ENCODE measurements at regions not wholly inside any gene's neighbourhood (a gene's known extent, or its start where the extent isn't known, plus 50 kb on each side); places are given as distances from the start of the nearest gene placed in this dataset.

DNA sequence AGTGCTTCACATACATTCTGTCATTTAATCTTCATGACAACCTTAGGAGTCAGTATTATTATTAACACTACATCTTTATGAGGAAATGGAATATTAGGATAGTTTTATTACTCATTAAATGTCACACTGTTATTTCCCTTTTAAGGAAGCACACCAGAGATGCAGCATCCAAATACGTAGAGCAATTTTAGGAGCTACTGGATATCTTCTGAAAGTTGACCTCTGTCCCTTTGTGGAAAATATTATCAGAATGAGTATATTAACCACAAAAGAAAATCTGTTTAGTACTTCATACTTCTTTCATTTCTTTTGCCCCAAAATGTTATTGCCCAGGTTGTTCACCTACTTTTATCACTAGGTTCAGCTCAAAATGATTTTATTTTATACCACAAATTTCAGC lies 72.9 kb upstream of the APCDD1 start:
- DNase-seq (ENCODE audit: low read depth in 2 of 2): no peak

DNA sequence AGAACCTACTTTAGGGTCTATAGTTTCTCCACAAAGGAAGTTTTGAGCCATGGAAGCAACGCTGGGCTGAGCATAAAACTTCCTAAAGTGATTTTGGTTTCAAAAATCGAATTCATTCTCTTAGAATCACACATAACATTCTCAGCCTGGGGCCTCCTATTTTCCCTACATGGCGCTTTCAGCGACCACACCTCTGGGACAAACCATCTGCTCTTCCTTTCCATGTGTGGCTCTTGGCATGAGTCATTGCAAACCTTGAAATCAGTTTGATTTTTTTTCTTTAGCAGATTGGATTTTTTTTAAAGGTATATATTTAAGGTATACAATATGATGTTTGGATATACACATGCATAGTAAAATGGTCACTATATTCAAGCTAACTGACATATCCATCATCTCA lies 72.5 kb upstream of the APCDD1 start:
- DNase-seq (ENCODE audit: low read depth in 2 of 2): no peak

DNA sequence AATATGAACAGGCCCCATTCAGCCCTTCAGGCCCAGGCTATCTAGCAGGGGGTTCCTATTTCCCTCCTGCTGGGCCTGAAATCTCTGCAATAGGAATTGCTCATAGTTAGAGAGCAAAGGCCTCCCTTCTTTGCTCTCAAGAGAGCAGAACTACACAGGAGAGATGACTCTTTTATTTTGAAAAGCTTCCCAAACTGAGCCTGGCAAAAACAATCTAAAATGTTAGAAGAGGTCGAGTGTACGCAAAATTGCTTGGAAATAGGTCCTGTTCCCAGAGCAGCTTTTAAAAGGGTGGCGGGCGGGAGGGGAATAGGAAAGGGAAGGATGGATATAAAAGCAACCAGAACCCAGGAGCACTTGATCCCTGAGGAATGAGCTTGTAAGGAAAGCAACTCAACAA lies 68.4 kb upstream of the APCDD1 start:
- DNase-seq (ENCODE audit: low read depth in 2 of 2): no peak

DNA sequence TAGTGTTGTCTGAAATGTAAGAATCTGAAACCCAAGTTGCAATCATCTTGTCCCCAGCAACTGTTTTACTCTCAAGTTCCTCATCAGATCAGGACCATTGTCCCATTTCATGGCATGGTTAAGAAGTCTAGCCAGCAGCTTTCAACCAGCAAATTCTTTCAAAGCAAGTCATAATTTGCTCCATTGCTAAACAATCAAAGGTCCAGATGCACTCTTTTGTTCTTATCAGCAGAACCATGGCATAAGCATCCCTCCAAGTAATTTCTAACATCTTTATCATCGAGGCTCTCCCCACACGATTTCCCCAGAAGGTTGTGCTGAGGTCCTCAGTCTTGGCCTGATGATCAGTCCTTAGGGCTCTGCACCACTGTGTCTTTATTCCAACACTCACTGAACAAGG lies 67.5 kb upstream of the APCDD1 start:
- DNase-seq (ENCODE audit: low read depth in 2 of 2): no peak

DNA sequence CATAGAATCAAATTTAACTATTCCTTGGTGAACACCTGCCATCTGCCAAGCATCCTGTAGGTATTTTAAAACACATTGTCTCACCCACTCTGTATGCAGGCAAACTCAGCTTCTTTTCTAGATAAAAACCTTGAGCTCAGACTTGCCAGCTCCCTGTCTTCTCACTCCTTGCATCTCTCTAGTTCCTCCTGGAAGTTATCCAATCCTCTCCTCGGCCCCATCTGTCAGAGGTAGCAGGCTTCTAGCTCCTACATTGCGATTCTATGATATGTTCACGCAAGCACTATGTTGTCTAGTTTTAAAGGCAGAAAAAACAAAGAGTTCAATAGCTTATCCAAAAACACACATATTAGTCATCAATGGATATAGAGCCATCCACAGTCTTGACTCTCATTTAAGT lies 67.0 kb upstream of the APCDD1 start:
- no peak for DNase-seq (ENCODE audit: low read depth in 2 of 2)

DNA sequence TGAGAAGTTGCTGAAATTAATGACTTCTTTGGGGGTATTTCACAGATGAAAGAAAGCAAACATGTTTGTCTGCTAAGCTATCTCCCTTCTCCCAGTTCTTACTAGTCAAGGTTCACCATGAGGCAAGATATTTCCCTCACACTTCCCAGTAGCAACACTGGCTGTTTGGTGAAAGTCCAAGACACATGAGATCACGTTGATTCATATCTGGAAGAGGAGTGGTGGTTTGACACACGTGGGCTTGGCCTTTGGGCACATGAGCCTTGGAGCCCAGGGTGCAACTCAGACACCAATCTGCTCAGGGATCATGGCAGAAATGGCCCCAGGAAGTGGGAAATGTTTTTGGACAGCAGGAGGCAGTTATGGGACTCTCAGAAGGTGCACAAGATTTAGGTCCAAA lies 66.1 kb upstream of the APCDD1 start:
- DNase-seq (ENCODE audit: low read depth in 2 of 2): no peak

DNA sequence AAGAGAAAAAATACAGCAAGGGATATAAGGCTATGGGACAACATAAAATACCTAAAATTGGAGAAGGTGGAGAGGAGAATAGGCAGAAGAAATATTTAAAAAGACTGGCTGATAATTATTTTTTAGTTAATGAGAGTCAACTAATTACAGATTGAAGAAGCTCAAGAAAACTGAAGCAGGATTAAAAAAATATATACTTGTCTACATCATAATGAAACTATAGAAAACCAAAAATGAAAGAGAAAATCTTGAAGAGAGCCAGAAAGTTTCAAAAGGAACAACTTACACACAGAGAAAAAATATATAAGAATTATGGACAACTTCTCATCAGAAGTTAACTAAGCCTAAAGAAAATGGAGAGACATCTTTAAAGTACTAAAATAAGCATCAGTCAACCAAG lies 62.9 kb upstream of the APCDD1 start:
- no peak for DNase-seq (ENCODE audit: low read depth in 2 of 2)

DNA sequence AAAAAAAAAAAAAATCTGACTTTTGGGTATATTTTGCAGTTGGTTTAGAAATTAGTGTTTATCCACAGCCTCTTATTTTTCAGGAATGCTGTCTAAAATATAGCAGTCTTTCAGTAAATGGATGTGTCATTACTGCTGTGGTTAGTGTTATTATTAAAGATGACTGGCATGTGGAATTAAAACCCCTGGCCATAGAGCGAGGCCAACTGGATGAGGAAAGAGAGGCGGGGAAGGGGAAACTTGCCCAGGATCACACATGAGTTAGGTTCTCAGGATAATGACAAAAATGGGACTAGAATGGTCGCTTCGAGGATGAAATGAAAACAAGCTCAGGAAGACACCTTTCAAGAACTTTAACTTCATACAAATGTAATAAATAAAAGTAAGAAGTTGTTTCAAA lies 57.4 kb upstream of the APCDD1 start:
- DNase-seq (ENCODE audit: low read depth in 2 of 2): no peak

DNA sequence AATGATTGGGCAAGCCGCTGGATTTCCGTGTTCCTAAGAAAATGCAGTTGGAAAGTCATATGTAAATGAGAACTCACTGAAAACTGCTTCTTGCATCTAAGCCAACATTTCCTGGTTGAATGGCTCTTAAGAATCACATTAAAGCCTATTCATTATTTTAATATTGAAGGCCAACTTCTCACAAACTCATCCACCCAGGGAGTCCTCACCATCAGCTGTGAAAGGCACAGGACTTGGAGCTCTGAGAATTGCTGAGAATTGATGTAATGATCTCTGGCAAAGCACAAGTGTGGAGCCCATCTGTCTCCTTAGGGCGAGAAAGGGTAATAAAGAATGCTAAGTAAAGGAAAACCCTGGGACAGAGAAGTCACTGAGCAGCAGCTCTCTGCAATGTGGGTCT lies 55.9 kb upstream of the APCDD1 start:
- no peak for DNase-seq (ENCODE audit: low read depth in 2 of 2)

DNA sequence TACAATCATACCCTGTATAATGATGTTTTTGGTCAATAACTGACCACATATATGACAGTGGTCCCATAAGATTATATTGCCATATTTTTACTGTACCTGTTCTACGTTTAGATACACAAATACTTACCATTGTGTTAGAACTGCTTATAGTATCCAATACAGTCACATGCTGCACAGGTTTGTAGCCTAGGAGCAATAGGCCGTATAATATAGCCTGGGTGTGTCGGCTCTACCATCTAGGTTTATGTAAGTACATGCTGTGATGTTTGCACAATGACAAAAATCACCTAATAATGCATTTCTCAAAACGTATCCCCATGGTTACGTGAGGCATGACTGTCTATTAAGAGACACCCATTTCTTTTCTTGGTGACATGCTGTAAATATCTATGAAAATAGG lies 55.0 kb upstream of the APCDD1 start:
- DNase-seq (ENCODE audit: low read depth in 2 of 2): no peak

DNA sequence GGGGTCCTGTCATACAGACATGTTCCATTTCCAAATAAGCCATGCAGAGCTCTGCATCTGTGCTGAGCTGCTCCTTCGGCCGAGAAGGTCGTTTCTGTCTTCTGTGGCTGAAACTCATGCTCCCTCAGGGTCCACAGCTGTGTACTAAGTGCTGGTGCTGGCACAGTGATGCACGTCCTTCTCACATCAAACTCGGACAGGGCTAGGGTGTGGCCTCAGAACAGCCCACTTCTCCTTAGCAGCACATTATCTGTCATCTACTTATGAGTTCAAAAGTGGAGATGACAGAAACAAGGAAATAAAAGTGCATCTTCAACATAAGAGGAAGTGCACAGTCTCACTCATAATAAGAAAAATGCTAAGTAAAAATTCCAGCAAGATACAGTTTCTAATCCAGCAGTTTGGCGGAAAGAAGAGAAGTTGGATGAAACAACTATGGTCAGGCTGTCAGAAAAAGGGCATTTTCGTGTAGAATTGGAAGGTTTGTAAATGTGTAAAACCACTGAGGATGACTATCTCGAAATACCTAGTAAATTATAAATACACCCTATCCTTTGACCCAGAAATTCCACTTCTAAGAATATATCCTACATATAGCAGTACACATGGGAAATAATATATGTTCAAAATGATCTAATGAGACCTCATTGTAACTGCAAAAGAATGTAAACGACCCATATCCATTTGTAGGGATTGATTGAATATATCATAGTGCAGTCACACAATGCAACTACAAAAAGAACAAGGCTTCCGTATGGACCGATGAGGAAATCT lies 53.7 kb upstream of the APCDD1 start:
- DNase-seq (ENCODE audit: low read depth in 2 of 2): no peak

DNA sequence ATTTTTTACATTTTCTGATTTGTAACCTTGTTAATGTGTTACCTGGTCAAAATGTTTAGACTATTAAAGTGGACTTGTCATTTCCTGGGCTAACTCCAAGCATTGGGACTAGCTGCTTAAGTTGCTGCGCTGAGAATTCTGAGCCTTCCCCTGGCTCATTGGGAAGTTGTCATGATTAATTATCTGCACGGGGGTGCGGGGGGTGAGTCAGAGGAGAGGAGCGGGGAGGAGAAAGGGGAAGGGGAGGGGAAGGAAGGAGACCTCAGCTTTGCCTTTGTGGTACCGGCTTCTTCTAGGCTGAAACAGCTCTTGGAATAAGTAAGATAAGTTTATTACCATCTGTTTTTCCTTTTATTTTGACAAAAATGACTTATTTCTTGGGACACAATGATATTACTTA lies 52.9 kb upstream of the APCDD1 start:
- DNase-seq (ENCODE audit: low read depth in 2 of 2): no peak

DNA sequence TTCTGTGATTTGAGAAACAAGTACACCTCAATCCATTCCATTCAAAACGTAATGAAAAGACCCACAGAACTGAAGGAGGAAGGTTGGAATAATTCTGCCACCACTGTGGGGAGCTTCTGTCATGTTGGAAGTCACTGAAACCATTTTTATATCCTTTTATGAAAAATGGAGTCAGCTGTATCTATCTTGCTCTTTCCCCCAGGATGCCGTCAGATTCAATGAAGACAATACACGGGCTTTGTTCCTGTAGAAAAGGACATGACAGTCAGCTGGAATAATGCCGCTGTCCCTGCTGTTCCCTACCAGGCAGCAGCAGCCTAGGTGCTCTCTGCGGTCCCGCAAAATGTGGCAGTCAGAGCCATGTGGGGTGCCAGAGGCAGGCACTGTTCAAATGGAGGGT lies 52.5 kb upstream of the APCDD1 start:
- DNase-seq (ENCODE audit: low read depth in 2 of 2): no peak

DNA sequence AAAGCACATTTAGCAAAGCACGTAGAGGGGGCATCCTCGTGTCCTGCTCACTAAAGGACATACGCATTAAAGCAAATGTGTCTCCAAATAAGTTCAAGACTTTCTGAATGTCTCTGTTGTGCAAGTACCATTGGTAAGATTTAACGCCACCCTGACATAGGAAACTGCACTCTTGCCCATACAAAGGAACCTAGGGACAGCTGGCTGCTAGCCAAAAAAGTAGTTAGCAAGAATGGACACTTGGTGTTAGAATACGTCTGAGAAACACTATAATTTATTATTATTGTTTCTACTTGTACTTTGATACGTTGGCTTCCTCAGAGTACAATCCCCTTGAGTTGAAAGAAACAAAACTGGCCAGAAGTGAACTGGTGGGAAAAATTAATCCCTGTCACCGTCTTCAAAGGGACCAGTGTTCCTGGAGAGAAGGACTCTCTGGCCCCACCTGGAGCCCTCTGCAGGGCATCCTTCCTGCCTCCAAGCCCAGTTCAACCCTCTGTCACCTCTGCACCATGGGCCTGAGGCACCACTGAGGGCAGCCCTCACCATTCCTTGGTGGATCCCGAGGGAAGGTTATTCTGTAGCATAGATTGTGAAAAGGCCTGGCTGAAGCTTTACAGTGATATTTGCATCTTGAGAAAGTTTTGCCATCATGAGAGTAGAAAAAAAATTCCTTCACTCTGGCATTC lies 51.4 kb upstream of the APCDD1 start:
- DNase-seq (ENCODE audit: low read depth in 2 of 2): no peak

DNA sequence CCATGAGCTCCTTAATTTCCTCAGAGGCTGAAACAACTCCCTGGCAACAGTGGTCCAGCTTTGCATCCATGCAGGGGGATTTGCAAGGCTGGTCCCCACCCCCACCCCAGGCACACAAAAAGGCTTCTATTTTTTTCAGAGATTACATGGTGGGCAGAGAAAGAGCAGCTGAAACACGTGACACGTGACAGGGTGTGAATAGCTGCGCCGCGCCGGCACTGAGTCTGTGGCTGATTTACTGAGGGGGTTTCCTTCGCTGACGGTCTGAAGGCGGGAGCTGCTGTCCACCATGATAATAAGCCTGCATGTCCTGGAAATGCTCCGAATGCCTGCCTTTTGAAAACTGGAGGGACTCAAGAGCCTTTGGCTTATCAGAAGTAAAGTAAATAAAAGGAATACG lies 50.7 kb upstream of the APCDD1 start:
- no peak for DNase-seq (ENCODE audit: low read depth in 2 of 2)

DNA sequence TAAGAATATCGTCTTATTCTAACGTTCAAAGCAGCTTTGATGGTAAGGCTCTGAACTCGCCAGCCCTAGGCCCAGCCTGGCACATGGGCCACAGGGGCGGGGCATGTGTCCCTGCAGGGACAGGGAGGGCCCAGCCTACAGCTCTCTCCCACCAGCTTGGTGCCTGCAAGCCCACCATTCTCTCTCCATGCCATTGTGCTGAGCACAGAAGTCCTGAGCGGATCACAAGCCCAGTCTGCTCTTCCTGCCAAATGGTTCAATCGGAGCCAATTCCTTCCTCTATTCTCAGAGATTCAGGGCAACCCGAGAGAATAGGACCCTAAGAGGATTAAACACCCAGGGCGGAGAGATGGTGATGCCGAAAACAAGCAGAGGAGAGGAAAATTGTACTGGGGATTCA lies 50.3 kb upstream of the APCDD1 start:
- no peak for DNase-seq (ENCODE audit: low read depth in 2 of 2)

Data from dermis microvascular lymphatic vessel endothelial cell (primary cell).